T-helper 9 cell (primary cell): ENCODE measurements at regions not wholly inside any gene's neighbourhood (a gene's known extent, or its start where the extent isn't known, plus 50 kb on each side); places are given as distances from the start of the nearest gene placed in this dataset.

Experiments used
- DNase-seq: peaks from one replicate; pipeline ENCODE4 v3.0.0-alpha.2; 2020

GRCh38 chr20:22652681-22653588, 68.6 kb upstream of the FOXA2 start:
- DNase-seq = no peak

- no peak for DNase-seq
These were observed 69.6 kb upstream of the FOXA2 start for GRCh38 chr20:22653658-22654642.

DNA sequence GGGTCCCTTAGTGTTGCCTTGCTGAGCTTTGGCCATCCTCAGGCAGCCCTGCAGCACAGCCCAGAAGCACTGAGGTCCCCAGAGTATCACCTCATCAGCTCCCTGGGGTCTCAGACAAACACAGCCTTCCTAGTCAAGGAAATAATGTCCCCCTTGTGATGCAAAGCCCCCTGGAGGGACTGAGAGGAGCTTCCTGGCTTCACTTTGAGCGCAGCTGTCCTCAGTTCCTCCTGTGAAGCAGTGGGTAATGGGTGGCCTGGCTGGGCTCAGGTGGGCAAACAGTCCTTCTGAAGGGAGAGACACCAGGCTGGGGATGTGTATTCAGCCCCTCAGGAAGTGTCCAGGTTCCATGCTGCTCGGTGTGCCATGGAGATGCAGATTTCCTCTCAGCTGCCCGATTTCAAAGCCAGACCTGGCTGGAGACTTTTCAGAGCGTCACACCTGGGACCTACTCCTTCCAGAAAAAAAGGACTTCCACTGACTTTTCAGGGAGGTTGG, 79.2 kb upstream of the FOXA2 start:
- DNase-seq = no peak

GRCh38 chr20:22667198-22667597, 82.8 kb upstream of the FOXA2 start:
- no peak for DNase-seq

GRCh38 chr20:22672191-22672590, 87.8 kb upstream of the FOXA2 start:
- no peak for DNase-seq

DNA sequence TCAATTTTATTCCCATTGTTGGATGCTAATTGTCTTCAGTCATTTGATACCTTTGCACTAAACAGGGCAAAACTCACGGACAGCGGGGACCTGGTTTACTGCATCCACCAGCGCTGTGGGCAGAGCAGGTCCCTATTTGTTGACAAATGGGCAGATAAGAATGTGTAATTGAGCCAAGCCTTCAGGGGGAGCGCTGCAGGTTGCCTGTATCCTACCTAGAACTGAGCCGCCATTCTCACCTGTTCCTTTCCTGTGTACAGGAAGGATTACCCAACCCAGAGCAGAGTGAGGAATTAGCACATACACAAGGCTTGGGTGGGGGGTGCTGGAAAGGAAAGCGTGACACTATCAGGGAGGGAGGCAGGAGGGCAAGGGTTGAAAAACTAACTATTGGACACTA, 89.1 kb upstream of the FOXA2 start:
- no peak for DNase-seq

GRCh38 chr20:22675341-22675740, 91.0 kb upstream of the FOXA2 start:
- no peak for DNase-seq

DNA sequence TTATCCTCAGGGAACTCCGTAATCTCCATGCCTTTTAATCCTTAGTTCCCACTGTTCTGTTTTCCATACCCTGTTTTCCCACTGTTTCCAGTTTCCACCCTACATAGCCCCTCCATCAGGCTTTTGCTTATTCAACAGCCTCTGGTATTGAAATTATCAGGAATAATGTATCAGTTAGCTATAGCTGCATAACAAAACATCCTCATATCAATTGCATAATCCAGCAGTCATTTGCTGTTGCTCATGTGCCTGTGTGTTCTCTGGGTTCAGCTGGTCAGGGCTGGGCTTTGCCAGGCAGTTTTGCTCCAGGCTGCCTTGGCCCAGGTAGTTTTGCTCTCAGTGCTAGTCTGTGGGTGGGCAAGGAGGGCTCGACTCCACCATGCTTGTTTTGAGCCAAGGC, 94.3 kb upstream of the FOXA2 start:
- no peak for DNase-seq

DNA sequence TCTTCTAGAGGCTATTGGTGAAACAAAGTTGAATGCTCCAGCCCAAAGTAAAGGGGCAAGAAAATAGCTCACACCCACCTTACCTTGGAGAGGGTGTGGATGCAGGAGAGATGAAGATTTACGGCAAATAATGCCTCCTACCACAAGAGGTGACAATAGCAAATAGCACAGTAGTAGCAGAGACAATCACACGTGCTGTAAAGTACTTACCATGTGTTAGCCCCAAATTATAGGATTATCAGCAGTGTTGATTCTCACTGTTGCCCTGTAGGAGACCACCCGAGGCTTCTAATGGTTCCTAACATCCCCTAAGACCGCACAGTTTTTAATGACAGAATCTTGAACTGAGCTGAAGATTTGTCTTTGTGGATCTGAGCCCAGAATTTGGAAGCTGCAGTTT, 94.8 kb upstream of the FOXA2 start:
- DNase-seq = no peak

- no peak for DNase-seq
These were observed 95.8 kb upstream of the FOXA2 start for GRCh38 chr20:22680031-22680740.

- DNase-seq = no peak
These were observed 97.3 kb upstream of the FOXA2 start for GRCh38 chr20:22681591-22682248.

- DNase-seq = no peak
These were observed 98.0 kb upstream of the FOXA2 start for GRCh38 chr20:22682381-22682780.

DNA sequence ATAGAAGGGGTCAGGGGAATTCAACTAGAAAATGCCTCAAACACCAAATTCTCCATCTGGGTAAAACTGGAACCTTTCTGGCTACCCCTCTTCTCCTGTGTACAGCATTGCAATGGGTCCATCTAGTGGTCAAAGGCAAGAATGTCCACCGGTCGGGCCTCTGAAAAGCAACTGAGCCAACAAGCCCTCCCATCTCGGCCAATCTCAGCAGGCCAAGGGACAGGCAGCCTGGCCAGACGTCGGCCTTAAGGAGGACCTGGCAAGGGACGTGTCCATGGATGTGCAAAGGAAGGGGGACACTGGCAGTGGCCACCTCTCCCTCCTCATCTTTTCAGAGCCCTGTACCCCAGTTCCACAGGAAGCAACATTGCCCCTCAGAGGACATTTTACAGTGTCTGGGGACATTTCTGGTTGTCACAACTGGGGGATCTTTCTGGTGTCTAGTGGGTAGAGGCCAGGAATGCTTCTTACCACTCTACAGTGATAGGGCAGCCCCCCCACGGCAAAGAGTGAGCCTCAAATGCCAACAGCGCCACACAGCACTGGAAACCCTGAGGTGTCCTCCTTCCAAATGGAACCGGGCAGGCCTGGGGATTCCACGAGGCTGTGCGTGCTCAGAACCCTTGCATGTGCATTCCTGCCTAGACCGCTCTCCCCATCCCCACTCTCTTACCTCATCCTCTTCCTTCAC, 99.8 kb upstream of the FOXA2 start:
- DNase-seq = no peak

- DNase-seq = no peak
These were observed 100.5 kb upstream of the FOXA2 start for GRCh38 chr20:22684763-22685443.

DNA sequence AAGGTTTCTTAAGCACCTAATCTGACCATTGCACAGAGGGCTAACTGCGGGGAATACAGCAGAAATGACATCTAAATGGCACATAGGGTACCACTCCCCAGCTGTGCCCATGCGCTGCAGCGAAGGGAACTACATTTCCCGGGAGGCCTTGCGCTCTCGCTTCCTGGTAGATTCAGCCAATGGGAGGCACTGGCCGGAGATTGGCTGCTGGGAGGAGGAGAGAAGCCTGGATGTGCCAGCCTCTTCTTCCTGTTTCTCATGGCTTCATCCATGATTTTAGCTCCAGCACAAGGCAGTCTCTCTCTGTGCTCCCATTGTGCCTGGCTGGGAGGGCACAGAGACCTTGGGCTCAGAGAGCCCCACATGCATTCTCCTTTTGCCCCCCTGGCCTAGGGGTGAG, 101.7 kb upstream of the FOXA2 start:
- DNase-seq = no peak

GRCh38 chr20:22687676-22688349, 103.4 kb upstream of the FOXA2 start:
- DNase-seq = no peak

DNA sequence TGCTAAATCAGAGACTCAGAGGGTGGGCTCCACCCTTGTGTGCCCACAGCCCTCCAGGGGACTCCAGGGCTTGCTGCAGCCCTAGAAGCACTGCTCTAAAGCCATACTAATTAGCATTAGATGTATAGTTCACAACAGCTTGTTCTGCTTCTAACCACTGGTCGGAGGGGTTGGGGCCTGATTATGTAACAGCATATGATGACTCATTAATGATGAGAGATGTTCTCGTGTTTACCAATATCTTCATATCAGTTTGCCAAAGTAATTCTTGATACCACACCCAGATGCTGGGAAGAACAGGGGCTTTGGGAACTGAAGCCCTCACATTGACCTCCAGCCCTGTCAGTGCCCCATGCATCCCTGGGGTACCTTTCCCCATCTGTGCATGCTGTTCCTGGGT, 104.1 kb upstream of the FOXA2 start:
- no peak for DNase-seq

DNA sequence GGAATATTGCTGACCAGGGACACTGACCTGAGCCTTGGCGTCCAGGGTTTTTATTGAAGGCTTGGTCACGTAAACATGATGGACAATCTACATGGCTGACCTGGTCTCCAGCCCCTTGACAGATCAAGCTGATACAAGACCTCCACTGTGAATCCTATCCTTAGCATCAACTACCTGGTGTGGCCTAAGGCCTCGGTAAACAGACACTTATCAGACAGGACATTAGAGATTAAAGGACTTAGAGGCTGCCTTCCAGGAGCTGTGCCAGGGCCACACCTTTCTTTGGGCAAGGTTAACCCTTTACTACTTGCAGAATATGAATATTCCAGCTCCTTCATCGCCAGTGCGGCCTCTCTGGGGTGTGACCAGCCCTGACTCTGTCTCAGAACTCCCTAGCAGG, 104.9 kb upstream of the FOXA2 start:
- no peak for DNase-seq

GRCh38 chr20:22690000-22690399, 105.6 kb upstream of the FOXA2 start:
- DNase-seq = no peak

GRCh38 chr20:22690616-22691179, 106.3 kb upstream of the FOXA2 start:
- DNase-seq = no peak
